HTR-8/SVneo (cell line): ENCODE measurements at regions not wholly inside any gene's neighbourhood (a gene's known extent, or its start where the extent isn't known, plus 50 kb on each side); places are given as distances from the start of the nearest gene placed in this dataset.

Experiments used
- DNase-seq: peaks from one replicate; pipeline ENCODE4 v3.0.0; 2011; ENCODE audit warnings: low spot score, mixed read lengths; ENCODE audit not compliant: insufficient read length
- FAIRE-seq: peaks from 2 replicates; lab custom pipeline; 2011; peaks lifted over from hg19 to GRCh38; lab: Jason Lieb, UNC

DNA sequence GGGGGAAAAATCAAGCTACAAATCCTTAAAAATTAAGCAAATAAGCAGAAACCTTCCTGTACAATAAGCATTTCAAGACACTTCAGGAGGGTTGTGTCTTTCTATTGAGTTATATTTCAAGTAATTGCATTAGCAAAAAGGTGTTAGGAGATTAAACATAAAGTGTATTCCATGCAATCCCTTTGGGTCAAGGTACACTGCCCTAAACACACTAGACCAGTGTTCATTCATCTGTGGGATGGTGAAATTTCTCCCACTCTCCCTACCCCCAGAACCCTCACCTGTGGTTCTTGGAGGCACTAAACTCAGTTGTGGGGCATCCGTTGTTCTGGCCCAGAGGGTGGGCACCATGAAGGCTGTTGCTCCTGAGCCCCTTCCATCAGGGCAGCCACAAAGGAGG is 205.1 kb upstream of the SGK1 start:
- no peak for DNase-seq
- no peak for FAIRE-seq

DNA sequence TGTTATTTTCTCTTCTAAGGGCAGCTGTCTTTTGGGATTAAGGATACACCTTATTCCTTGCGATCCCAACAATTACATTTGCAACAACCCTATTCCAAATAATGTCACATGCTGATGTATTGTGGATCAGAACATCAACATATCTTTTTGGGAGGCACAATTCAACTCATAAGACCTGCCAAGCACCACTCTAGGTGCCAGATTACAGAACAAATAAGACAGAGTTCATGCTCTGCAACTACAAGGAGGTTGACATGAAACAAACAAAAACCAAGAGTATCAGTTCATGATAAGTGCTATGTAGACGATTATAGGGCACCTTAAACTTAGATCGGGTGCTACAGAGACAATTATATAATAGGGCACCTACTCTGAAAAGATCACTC is 203.2 kb upstream of the SGK1 start:
- no peak for FAIRE-seq
- DNase-seq: no peak

- FAIRE-seq (no peak), DNase-seq (no peak)
Observed at GRCh38 chr6:134520181-134521115, 202.5 kb upstream of the SGK1 start.

DNA sequence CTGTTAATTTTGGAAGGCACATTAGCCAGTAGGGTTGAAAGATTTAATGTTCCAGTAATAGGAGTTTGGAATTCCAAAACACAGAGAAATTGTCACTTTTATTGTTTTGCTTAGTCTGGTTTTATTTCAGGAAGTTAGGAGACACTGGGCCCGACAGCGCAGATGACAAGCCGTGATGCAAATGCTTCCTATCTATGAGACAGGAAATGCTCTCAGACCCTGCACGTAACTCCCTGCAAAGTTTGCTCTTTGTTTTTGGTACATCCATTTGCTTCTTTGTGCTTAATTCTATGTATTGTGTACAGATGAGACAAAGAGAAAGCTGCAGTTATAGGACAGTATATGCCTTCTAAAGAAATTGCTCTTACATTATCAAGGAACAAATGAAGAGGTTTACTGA is 201.6 kb upstream of the SGK1 start:
- DNase-seq: no peak
- no peak for FAIRE-seq

GRCh38 chr6:134517868-134518267 is 200.0 kb upstream of the SGK1 start:
- DNase-seq: no peak
- no peak for FAIRE-seq

DNA sequence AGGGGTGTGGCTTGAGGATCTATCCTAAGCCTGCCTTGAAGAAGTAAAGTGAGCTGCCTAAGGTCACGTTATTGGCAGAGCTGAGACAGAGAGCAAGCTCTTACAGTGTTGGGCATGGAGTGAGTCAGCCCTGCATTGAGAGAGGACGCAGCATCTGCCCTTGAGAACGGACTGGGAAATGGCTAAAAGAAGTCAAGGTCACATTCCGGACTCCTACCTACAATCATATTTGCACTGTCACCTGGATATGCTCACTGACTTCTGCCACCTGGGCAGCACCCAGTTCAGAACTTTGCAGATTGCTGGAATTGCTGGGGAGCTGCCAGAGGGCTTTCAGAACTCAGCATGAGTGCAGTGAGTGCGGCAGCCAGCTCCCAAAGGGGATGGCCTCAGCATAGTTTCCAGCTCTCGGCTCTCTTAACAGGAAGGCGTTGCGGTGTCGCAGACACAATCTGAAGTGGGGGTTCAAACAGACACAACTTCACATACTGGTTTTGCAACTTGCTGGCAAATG is 199.3 kb upstream of the SGK1 start:
- peak; percentile 68 for FAIRE-seq
- DNase-seq: peak; percentile 51

DNA sequence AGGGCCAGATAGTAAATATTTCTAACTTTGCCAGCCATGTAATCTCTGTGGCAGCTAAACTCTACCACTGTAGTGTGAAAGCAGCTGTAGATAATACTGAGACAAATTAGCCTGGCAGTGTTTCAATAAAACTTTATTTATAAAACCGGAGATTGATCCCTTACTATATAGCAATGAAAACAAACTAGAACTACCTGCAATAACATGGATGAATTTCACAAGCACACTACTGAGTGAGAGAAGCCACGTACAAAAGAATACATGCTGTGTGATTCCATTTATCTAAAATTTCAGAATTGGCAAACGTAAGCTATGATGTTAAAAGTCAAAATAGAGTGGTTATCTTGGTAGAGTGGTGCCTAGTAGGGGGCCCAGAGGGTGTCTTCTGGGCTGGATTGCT is 198.7 kb upstream of the SGK1 start:
- FAIRE-seq (no peak), DNase-seq (no peak)

- DNase-seq (no peak), FAIRE-seq (no peak)
Observed at GRCh38 chr6:134515986-134516385, 198.1 kb upstream of the SGK1 start.

- DNase-seq (no peak), FAIRE-seq (no peak)
Observed at GRCh38 chr6:134512981-134513391, 195.1 kb upstream of the SGK1 start.

DNA sequence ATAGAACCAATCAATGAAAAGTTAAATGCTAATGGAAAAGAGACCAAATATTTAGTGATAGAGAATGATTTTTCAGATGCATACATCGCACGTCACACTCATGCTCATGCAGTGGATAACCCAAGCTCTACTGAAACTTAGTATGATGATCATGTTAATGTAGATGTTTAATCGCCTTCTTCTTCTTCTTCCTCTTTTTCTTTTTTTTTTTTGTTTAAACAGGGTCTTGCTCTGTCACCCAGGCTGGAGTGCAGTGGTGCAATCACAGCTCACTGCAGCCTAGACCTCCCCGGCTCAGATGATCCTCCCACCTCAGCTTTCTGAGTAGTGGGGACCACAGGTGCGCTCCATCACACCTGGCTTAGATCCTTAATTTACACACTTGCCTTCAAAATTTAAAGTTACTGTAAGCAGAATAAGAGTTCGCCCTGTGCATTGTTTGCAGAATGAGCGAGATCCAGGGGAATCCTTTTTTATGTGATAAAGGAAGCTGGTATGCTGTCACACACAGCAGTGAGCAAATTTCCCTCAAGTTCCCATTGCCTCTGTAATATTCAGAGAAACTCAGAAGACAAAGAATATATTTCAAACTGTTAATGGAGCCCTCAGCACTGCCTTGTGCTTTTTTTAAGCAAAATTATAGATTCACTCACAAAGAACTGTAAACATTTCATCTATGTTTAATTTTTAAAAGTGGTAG is 194.2 kb upstream of the SGK1 start:
- FAIRE-seq (no peak), DNase-seq (no peak)

GRCh38 chr6:134510920-134511319 is 193.0 kb upstream of the SGK1 start:
- DNase-seq: no peak
- no peak for FAIRE-seq

- no peak for FAIRE-seq
Observed at GRCh38 chr6:134510142-134510541, 192.2 kb upstream of the SGK1 start.

GRCh38 chr6:134508862-134509498 is 191.1 kb upstream of the SGK1 start:
- DNase-seq (no peak), FAIRE-seq (no peak)

More at GRCh38 chr6:134510142-134510541, 192.2 kb upstream of the SGK1 start:
- DNase-seq: no peak

GRCh38 chr6:134506162-134506561 is 188.2 kb upstream of the SGK1 start:
- DNase-seq: no peak
- no peak for FAIRE-seq

DNA sequence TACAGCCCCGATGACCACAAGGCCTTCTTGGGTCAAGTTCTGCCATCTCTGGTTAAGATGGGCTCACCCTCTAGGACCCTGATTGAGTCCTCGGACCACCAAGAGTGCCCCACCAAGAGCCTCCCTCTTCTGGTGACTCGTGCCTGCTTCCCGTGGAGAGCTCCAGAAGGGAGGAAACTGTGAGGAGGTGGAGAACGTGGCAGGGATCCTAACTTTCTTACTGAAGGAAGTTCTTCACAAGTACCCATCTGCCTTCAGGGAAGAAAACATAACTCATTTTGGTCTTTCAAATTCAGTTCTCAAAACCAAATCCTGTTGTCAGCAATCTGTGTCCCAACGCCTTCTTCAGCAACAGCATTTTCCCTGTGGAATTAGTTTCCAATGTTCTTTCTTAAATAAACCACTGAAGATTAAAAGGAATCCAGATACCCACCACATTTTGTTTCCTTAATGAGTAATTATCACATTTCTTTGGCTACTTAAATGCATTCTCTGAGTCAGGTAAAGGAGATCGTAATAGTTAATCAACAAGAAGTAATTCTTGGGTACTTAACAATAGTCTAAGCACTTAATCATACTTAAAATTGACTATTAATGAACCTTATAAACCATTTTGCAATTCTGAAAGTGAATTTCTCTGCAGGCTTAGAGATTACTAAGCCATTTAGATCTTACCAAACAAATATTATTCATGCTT is 185.8 kb upstream of the SGK1 start:
- no peak for FAIRE-seq
- no peak for DNase-seq

DNA sequence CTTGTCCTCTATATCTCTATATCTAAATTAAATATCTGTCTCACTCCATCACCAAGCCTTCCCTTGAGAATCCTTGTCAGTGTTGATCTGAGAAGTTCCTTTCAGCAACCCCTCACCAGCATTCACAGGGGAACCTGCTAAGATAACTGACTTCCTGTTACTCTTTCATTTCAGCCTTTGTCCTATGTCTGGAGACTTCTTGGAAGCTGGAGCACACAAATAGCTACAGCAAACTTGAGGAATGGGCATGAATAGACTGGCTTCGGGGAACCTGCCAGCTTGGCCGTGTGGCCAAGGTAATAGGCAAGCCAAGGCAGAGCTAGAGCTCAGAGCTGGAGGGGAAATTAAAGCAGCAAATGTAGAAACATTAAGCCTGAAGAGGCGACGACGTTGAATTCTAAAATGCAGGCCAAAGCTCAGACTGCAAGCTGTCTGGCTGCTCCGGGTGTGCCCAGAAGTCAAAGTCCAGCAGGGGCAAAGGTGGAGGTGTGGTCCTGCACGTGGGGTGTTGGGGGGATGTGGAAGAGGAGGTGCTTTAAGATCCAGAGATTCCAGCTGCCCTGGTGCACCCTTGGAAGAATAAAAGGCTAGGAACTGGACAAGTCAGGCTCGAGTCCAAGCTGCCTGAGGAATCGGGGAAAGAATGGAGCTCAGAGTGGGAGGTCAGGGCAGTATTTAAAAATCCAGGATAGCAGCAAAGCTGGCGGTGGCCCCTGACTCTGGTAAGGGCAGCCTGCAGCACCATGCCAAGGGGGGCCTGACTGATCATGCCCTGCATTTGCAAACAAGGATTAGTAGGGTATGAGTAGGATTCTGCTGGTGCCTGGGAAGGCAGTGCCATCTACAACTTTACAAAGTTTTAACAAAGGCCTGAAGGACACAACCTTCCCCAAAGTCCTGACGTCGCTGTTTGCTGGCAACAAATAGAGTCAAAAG is 185.0 kb upstream of the SGK1 start:
- no peak for DNase-seq
- FAIRE-seq: no peak

DNA sequence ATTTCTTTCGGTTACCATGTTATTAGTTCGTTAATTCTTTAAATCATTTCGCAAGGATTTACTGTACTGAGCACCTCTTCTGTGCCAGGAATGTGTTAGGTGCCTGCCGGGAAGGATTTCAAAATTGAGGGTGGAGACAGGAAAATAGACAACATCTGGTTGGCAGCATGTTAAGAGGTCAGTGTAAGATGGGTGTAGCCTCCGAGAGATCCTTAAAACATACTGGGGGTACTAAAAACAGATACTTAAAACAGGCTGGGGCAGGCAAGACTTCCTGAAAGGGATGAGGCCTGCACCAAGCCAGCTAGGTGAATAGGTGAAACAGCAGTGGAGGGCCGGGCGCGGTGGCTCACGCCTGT is 178.0 kb upstream of the SGK1 start:
- FAIRE-seq: no peak
- DNase-seq: no peak

DNA sequence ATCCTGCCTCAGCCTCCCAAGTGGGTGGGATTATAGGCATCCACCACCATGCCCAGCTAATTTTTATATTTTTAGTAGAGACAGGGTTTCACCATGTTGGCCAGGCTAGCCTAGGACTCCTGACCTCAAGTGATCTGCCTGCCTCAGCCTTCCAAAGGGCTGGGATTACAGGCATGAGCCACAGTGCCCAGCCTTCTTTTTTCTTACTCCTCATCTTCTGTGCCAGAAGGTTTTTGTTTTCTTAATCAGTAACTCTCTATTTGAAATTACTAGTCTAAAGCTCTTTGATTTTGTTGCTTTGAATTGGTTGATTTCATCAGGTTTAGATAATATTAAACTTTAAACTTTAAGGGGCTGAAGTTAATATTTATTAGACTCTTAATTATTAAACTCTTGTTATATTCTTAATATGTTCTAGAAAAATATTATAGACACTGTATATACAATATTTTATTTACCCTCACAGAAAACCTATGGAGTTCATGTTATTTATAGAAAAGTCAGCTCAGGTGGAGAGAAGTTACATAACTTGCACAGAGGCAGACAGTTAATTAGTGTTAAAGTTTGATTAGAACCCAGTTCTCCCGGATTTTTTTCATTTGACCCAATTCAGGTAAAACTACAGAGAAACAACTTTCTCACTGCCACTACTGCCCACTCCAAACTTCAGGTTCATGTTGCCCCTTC is 177.4 kb upstream of the SGK1 start:
- FAIRE-seq (no peak), DNase-seq (no peak)

GRCh38 chr6:134493789-134494188 is 175.9 kb upstream of the SGK1 start:
- FAIRE-seq (no peak), DNase-seq (no peak)
